Fibroblast of mammary gland (primary cell): ENCODE measurements at regions not wholly inside any gene's neighbourhood (a gene's known extent, or its start where the extent isn't known, plus 50 kb on each side); places are given as distances from the start of the nearest gene placed in this dataset.

Source experiments
- DNase-seq: peaks from one replicate; pipeline ENCODE4 v3.0.0-alpha.2; 2010; ENCODE audit warnings: low read depth
- H3K4me3 ChIP-seq: 2 replicates; pipeline ENCODE4 v1.5.1; 2011; ENCODE audit warnings: low read depth, mild to moderate bottlenecking, low read length, moderate library complexity; ENCODE audit not compliant: control insufficient read depth
- CTCF ChIP-seq: conservative IDR thresholded peaks from 2 replicates; pipeline ENCODE4 v1.5.1; 2011; ENCODE audit warnings: low read depth, low read length, inconsistent platforms; ENCODE audit not compliant: control insufficient read depth, insufficient read depth

GRCh38 chr18:57920036-57920435, 116.9 kb upstream of the ATP8B1 start:
- TF ChIP-seq CTCF = no peak
- no peak for DNase-seq
- no peak overlapping the region for H3K4me3 ChIP-seq

DNA sequence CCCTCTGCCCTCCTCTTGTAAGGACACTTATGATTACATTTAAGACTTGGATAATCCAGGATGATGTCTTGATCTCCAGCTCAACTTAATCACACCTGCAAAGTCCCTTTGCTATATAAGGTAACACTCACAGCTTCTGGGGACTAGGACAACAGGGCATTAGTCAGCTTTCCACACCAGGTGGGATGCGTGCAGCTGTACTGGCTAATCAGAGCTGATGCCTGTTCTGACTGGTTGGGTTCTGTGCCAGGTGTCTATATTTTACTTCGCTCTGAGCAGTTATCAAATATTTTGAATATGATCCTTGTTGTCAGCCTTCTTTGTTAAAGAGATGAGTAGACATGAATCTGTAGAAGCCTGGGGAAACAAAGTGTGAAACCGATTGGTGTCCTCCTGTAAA, 115.5 kb upstream of the ATP8B1 start:
- DNase-seq = no peak
- no peak for TF ChIP-seq CTCF
- no peak overlapping the region for H3K4me3 ChIP-seq

GRCh38 chr18:57916684-57917083, 113.6 kb upstream of the ATP8B1 start:
- no peak overlapping the region for H3K4me3 ChIP-seq
- TF ChIP-seq CTCF = no peak
- no peak for DNase-seq

- TF ChIP-seq CTCF = no peak
- H3K4me3 ChIP-seq = no peak overlapping the region
- DNase-seq = no peak
These were observed 112.9 kb upstream of the ATP8B1 start for GRCh38 chr18:57915865-57916582.

DNA sequence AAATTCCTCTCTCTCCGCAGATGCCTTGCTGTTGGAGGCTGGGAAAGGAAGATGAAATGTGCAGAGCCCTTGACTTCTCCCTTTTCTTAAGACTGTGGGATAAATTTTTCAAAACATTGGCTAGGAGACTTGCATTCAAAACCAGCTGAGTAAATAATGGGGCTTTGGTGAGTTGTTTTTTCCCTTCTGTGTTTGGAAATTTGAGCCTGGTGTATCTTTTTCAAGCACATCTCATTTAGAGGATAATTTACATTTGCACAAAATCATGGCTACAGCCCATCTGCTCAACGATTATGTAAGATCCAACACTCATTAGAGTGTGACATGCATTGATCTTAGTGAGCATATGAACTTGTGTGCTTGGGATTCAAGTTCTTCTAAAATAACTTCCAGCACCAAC, 112.1 kb upstream of the ATP8B1 start:
- no peak for DNase-seq
- no peak for TF ChIP-seq CTCF
- no peak overlapping the region for H3K4me3 ChIP-seq

GRCh38 chr18:57913686-57914085, 110.6 kb upstream of the ATP8B1 start:
- no peak overlapping the region for H3K4me3 ChIP-seq
- TF ChIP-seq CTCF = no peak
- DNase-seq = no peak

DNA sequence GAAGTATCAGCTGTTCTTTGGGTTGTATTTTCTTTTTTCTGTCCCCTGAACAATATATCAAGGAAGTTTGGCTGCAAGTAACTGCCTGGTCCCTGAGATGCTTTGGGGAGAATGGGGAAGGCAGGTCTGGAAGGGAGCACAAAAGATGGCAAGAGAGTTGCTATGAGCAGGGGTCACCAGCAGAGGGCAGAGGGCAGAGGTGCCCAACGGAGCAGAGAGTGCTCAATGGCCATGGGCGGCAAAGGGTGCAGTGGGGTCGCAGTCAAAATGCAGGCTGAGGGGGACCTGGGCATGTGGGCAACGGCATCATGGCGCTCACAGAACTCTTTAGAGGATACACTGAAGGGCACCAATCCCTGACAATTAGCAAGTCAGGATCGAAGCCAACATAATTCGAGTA, 107.7 kb upstream of the ATP8B1 start:
- TF ChIP-seq CTCF = peak; percentile 48
- H3K4me3 ChIP-seq = no peak overlapping the region
- no peak for DNase-seq
